ENCODE measurements at regions not wholly inside any gene's neighbourhood (a gene's known extent, or its start where the extent isn't known, plus 50 kb on each side); places are given as distances from the start of the nearest gene placed in this dataset.
A peak's percentile ranks its signal among the peaks of the same experiment; 100 is the strongest.
"Not testable (repeated sequence)": the region's sequence is repeated elsewhere in the genome, so short reads cannot be mapped to it uniquely, and the experiment has no call there.

DNA sequence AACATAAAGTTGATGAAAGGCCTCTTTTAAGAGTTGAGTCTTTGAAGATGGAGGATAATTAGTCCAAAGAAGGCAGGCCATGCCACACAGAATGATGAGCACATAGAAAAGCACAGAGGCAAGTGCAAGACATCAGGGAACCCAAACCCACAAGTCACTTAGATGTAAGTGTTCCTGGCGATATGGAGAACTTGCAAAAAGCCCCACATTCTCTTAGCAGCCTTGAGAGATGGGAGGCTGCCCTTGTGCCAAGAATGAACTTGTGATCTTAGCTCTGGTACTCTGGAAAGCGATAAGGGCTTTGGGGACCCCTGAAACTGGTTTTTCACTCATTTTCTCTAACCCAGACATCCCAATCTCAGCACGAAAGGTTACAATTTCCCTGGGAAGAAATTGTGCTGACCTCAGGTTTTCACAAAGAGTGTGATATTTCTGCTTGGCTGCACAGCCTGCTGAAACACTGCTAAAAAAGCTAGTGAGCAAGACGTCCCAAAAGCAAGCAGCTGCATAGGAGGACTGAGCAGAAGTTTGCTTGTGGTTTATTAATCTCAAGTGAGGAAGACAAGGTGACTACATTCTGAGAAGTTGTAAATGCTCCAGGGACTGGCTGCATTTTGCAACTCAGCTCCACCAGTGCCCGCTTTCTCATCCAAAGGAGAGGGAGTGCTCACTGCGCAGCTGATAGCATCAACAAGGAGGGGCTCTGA lies 496.9 kb upstream of the CAMK1G start:
- no peak for DNase-seq

DNA sequence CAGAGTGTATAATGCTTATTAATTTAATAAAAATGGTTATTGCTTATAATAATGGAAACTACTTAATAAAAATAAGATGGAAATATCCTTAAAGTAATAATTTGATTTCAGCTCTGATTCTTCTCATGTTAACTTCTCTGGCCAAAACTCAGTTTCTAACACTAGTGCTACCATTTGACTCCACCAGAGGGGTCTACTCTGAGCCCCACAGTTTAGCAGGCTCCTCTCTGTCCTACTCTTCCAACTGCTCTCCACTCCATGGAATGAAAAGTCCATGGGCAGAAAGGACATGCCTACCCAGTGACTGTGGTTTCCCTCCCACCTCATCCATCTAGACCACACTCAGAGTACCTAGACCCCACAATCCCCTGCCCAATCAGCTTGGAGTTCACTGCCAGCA lies 489.1 kb upstream of the CAMK1G start:
- no peak for DNase-seq

DNA sequence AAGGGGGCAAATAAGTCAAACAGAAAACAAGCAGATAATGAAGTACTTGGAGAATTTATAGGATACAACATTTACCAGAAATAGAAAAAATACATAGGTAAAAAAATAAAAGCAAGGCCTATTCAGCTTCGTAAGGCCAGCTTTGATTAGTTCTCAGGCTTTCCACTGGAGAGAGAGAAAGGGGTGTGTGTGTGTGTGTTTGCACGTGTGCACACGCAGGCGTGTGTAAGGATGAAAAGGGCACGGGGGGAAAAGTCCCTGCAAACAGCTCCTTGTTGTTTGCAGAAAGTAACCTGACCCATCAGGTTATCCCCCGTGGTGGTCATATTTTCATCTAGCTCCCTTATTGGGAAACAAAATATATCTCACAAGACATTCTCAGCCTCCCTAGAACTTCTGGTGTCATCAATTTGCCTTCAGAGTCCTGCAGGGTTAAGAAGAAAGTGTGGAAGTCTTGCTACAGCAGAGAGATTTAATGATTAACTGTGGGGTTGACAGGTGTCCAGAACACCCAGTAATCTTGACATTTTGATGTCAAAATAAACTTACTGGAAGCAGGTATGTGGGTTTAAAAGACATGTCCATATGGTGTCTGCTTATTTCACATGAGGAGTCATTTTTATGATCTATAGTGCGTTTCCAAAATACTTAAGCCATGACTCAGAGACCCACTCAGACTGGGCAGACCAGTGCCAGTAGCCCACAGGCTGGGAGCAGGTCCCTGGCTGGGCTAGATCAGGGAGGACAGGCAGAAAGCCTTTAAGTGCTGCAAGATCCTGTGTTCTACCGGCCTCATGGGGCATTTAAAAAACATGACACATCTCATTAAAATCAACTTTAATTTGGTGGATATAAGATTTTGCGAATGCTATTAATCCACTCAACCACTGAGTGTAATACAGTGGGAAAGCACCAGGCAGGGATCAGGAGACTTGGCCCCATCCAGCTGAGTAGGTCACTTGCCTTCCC lies 487.6 kb upstream of the CAMK1G start:
- DNase-seq = no peak

- DNase-seq = no peak
These were observed 483.1 kb upstream of the CAMK1G start for GRCh38 chr1:209100460-209100859.

DNA sequence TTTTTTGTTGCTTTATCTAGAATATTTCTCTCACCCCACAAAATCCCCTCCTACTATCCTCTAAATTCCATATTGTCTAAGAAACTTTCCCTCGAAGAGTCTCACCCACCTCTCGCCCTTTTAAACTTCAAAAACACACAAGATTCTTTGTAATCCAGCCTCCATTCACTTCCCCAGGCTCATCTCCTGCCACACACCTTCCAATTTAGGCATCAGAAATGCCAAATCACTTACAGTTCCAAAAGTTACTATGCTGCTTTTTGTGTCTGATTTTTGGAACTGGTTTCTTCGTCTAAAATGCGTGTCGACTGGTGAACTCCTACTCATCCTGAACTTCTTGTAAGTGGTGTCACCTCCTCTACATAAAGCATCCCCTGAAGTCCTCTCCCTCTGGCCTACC lies 482.4 kb upstream of the CAMK1G start:
- no peak for DNase-seq

GRCh38 chr1:209102120-209102519 lies 481.4 kb upstream of the CAMK1G start:
- no peak for DNase-seq

GRCh38 chr1:209102531-209102930 lies 481.0 kb upstream of the CAMK1G start:
- DNase-seq = no peak

DNA sequence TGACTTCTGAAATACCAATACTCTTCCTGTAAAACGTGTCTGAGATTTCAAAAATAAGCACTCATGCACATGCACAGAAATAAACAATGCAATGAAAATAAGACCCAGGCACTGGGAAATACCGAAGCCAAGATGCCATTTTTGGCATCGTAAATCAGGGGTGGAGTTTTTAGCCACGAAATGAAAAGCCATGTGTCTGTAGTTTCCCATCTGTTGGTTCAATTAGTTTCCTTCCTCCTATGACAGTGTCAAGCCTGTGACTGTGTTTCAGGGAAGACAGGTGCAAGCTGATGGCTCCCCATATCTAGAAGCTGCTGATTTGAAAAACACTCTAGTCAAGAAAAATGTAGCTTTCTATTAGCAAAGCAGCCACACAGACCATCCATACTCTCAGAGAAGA lies 480.4 kb upstream of the CAMK1G start:
- DNase-seq = peak in 1 of 14 donors; percentile 71

DNA sequence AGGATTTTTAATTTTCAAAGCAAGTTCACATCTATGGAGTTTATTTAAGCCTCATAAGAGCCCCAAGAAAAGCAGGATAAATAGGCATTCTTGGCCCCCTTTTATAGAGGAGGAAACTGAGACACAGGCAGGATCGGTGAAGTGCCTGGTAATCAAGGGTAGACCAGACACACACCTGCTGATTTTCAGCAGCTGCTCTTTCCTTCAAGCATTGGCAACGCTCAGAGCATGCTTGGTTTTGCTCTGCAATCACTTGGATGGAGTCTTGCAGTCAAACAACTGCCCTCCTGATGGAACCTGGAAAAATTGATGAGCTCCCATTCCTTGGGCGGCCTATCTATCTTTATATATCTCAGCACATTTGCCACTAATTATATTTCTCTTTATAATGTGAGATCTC lies 478.9 kb upstream of the CAMK1G start:
- peak in 1 of 14 donors; percentile 5 for DNase-seq

GRCh38 chr1:209105701-209106100 lies 477.8 kb upstream of the CAMK1G start:
- no peak for DNase-seq

DNA sequence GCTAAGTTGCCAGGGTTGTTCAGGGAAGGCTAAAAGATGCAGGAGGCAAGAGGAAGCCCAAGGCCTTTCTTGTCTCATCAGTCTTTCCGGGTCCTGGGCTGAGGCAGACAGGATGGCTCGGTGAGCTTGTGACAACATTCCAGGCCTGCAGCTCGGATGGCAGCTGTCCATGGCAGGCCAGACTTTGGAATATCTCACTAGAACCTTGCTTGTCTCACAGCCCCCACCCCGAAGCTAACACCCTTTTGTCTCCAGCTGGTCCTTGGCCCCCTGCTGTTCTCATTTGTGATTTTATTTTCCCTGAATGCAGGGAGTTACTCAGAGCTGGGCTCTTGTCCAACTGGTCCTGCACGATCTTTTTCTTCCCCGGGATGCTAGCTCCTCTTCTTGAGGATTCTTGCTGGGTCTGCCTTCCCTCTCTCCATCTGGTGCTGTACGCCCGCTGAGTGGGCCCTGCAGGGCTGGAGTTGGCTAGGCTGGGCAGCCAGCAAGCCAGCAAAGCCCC lies 477.2 kb upstream of the CAMK1G start:
- peak in 10 of 14 donors; percentile 4 to 89 (median 27) for DNase-seq

- DNase-seq = peak in 4 of 14 donors; percentile 14 to 80 (median 27)
These were observed 476.7 kb upstream of the CAMK1G start for GRCh38 chr1:209106861-209107260.

- no peak for DNase-seq
These were observed 476.0 kb upstream of the CAMK1G start for GRCh38 chr1:209107535-209107934.

- DNase-seq = no peak
These were observed 474.3 kb upstream of the CAMK1G start for GRCh38 chr1:209109001-209109785.

DNA sequence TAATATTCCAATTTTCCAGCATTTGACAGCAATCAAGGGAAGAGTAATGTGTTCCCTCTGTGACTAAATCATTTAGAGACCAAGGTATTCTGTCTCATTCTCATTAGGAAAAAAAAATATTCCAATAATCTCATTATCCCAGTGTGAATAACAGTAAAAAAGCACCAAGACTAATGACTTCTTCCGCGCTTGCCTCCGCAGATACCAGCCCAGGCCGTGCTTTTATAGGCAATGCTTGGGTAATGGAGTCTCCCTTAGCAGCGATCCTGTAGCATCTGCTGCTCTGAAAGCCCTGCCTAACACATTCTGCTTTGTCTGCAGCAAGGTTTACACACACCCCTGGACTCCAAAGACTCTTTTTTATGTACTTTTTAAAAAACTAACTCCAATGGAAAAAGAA lies 470.0 kb upstream of the CAMK1G start:
- no peak for DNase-seq

GRCh38 chr1:209116705-209117104 lies 466.8 kb upstream of the CAMK1G start:
- no peak for DNase-seq

DNA sequence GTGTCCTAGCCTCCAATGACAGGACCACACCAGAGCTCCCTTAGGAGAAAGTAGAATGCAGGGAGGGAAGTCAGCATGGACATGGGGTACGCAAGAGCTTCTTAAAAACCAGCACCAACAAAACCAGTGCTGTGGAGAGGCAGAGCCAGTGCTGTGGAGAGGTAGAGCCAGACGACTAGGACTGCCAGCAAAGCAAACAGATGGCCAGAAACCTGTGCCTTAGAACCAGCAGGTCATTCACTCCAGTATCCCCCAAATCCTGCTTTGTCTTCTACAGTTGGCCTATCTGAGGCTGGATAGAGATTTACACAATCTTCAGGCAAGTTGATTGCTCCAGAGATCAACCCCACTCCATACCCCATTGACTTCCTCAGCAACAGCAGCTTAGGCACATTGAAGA lies 459.9 kb upstream of the CAMK1G start:
- DNase-seq = peak in 1 of 14 donors; percentile 53

- not testable (repeated sequence) for DNase-seq
These were observed 454.4 kb upstream of the CAMK1G start for GRCh38 chr1:209129091-209129490.

GRCh38 chr1:209130886-209131285 lies 452.6 kb upstream of the CAMK1G start:
- DNase-seq = no peak

DNA sequence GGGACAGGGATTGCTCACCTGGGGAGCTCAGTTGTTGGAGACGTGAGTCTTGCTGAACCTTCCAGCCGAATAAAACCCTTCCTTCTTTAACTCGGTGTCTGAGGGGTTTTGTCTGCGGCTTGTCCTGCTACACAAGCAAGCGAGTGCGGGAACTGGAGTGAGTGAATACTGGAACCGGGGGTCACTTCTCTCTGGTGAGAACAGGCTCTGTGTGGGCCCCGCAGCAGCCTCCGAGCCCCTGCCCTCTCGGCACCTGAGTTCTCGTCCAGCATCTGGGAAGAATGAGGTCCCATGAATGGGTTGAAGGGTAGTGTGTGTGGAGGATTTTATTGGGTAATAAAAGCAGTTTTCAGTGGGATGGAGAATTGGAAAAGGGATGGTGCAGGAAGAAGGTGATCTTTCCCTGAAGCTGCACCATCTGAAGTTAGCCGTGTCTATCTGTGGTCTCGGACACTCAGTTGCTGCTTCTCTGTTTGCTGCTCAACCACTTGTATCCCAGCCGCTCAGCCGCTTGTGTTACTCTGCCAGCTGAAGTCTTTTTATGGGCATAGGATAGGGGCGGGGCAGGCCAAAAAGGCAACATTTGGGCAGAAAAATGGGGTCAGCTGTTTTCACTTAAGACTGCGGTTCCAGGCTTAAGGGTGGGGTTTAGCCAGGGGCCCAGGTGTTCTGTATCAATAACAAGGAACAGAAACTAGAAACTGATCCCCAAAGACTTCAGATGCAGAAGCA lies 450.6 kb upstream of the CAMK1G start:
- DNase-seq = no peak

DNA sequence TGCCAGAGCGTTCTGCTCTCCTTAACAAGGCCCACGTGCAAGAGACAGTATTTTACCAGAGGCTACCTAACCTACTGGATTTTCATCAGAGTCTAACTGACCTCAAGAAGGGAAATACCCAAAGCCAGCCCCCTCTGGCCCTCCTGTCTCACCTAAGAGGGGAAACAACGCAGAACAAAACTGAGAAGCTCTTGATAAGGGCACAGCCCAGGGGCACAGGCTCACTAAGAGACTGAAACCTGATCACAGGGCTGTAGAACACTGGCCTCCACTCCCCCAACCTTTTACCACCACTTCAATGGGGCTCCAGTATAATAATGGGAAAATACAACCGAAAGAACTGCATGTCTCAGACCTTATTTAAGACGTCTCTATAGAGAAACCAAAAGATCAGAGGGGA lies 449.5 kb upstream of the CAMK1G start:
- DNase-seq = no peak

DNA sequence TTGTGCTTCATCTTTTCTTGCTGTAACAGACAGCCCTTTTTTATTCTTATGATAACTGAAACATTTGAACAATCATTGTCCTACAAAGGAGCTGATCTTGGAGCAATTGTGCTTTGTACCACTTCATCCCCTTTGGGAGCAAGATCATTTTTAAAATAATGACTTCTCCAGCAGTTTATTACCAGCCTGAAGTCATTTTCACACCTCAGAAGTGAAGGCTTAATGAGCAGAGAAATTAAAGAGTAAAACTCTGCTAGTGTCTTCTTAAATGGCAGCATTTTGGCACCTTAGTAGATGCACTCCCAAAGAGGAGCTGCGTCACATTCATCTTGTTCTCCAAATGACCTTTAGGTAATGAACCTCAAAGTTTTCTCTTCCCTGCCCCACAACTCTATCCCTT lies 439.6 kb upstream of the CAMK1G start:
- no peak for DNase-seq
